ENCODE measurements at regions not wholly inside any gene's neighbourhood (a gene's known extent, or its start where the extent isn't known, plus 50 kb on each side); places are given as distances from the start of the nearest gene placed in this dataset.

DNA sequence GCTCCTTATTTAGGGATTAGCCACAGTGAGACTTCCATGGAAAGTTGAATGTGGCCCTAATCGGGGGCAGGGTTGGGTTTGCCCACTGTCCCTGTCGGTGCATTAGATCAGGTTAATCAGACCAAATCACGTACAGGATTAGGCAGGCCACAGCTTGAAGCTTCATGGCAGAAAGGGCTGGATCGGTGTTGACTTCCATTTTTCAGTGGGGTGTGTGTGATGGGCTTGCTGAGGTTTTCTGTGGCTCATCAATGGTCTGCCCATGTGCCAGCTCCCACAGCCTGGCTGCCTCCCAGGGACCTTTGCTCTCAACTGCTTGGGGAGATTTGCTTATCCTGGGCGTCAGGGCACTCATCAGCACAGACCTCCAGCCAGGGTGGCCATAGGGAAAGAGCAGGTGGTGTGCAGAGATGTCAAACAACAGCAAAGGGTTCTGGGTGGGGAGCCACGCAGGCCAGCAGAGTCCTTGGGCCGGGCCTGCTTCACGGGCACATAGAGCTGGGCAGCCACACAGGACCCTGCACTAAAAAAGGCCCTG is 130.7 kb downstream of the TFAP2C start:
- Histone ChIP-seq H3K27ac (no peak overlapping the region), H3K9me3 (no peaks in the 10 kb centered on the region), H3K27me3 (no peaks in the 10 kb centered on the region), H3K36me3 (no peaks in the 10 kb centered on the region), H3K4me3 (no peak overlapping the region), H3K4me1 (no peaks in the 10 kb centered on the region)
- TF ChIP-seq, protein P1, sequence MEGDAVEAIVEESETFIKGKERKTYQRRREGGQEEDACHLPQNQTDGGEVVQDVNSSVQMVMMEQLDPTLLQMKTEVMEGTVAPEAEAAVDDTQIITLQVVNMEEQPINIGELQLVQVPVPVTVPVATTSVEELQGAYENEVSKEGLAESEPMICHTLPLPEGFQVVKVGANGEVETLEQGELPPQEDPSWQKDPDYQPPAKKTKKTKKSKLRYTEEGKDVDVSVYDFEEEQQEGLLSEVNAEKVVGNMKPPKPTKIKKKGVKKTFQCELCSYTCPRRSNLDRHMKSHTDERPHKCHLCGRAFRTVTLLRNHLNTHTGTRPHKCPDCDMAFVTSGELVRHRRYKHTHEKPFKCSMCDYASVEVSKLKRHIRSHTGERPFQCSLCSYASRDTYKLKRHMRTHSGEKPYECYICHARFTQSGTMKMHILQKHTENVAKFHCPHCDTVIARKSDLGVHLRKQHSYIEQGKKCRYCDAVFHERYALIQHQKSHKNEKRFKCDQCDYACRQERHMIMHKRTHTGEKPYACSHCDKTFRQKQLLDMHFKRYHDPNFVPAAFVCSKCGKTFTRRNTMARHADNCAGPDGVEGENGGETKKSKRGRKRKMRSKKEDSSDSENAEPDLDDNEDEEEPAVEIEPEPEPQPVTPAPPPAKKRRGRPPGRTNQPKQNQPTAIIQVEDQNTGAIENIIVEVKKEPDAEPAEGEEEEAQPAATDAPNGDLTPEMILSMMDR (IDR thresholded peaks at IDR 0.05), result no peak
- DNase-seq (ENCODE audit: low spot score), result no peak

DNA sequence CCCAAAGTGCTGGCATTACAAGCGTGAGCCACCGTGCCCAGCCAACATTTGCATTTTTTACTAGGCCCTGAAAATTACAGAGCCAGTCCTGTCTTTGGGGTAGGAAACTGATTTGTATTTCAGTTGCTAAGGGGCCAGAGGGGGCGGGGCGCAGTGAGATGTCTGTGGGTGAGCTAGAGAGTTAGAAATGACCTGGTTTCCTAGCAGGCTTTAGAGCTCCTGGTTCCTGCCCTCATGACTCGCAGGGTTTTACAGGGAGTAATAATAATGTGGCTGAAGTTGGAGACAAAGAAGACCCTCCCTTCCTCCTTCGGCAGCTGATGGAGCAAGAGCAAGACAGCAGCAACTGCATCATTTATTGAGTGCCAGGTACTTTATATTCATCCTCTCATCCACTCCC is 131.5 kb downstream of the TFAP2C start:
- Histone ChIP-seq H3K9me3 (peaks cover 0 to 1% of the 10 kb centered on the region in 2 donors), H3K4me3 (no peak overlapping the region), H3K36me3 (no peaks in the 10 kb centered on the region), H3K4me1 (no peaks in the 10 kb centered on the region), H3K27ac (no peak overlapping the region), H3K27me3 (no peaks in the 10 kb centered on the region)
- DNase-seq (ENCODE audit: low spot score), result no peak
- TF ChIP-seq, protein P1 (IDR thresholded peaks at IDR 0.05), result no peak

DNA sequence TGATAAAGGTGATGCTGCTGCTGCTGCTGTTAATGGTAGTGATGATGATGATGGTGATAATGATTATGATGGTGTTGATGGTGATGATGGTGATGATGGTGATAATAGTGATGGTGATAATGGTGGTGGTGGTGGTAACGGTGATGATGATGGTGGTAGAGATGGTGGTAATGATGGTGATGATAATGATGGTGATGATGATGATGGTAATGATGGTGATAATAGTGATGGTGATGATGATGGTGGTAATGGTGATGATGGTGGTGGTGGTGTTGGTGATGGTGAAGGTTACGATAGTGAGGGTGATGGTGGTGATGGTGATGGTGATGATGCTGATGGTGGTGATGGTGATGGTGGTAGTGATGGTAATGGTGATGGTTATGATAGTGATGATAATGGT is 132.3 kb downstream of the TFAP2C start:
- no peaks in the 10 kb centered on the region for H3K27me3 ChIP-seq

DNA sequence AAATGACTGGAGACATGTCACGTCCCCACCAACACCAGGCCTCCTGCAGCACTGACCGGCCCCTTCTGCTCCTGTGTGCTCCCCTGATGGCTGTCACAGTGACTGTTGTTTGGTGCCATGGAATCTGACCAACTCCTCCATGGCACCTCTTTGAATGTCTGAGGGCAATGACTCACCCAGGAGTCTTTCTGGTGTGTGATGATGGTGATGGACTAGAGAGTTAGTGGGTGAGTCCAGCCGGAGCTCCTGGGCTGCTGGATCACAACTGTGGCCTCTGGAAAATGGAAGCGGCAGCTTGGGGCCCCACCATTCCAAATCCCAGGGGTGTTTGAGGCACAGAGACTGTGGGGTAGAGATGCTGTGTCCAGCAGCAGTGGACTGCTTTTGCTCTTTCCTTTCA is 133.3 kb downstream of the TFAP2C start:
- TF ChIP-seq, protein P1 (IDR thresholded peaks at IDR 0.05), result no peak
- Histone ChIP-seq H3K9me3 (peaks cover 0 to 5% of the 10 kb centered on the region in 2 donors), H3K27me3 (no peaks in the 10 kb centered on the region), H3K4me3 (no peak overlapping the region), H3K27ac (no peak overlapping the region), H3K4me1 (no peaks in the 10 kb centered on the region), H3K36me3 (no peaks in the 10 kb centered on the region)
- DNase-seq (ENCODE audit: low spot score), result no peak

More for the DNA sequence above, 132.3 kb downstream of the TFAP2C start:
- Histone ChIP-seq H3K36me3 (no peaks in the 10 kb centered on the region), H3K27ac (no peak overlapping the region), H3K4me3 (no peak overlapping the region), H3K4me1 (no peaks in the 10 kb centered on the region), H3K9me3 (peaks cover 0 to 5% of the 10 kb centered on the region in 2 donors)
- no peak for DNase-seq (ENCODE audit: low spot score)
- TF ChIP-seq, protein P1 (IDR thresholded peaks at IDR 0.05), result no peak

DNA sequence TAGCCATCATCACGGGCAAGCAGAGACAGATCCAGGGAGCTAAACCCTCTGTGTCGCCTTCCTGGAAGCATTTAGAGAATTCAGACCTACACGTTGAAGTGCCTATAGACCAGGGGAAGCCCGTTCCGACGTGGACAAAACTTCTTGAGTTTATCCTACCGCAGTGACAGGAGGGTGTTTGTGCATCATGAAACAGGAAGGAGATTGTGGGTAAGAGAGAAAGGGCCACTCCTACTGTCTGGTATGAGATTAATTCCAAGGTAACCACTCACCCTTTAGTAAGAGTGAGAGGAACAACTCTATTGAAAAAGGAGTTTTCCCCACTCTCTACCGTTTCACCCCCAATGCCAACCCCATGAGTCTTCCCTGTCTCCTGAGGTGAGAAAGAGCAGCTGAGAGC is 133.7 kb downstream of the TFAP2C start:
- Histone ChIP-seq H3K4me3 (no peak overlapping the region), H3K27ac (no peak overlapping the region), H3K36me3 (no peaks in the 10 kb centered on the region), H3K27me3 (no peaks in the 10 kb centered on the region), H3K9me3 (peaks cover 0 to 5% of the 10 kb centered on the region in 2 donors), H3K4me1 (no peaks in the 10 kb centered on the region)
- TF ChIP-seq, protein P1 (IDR thresholded peaks at IDR 0.05), result no peak
- no peak for DNase-seq (ENCODE audit: low spot score)

DNA sequence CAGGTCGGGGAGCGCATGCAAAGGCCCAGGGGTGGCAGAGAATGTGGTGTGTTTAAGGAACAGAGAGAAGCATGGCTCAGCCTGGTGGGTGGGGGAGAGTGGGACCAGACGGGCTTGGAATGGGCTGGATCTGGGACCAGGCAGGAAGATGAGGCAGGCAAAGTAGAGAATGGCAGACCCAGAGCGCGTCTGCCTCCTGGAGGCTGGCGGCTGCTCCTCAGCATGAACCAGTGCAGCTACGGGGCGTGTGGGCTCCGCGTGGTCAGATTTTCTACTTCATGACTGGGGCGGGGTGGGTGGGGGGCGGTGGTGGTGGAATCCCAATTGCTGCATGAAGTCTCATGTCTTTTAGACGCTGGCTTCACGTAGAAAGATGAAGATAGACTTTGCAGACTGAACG is 135.6 kb downstream of the TFAP2C start:
- no peaks in the 10 kb centered on the region for H3K4me1 ChIP-seq
- H3K27ac ChIP-seq, result no peak overlapping the region
- TF ChIP-seq, protein P1 (IDR thresholded peaks at IDR 0.05), result no peak
- no peak overlapping the region for H3K4me3 ChIP-seq
- no peaks in the 10 kb centered on the region for H3K36me3 ChIP-seq
- no peaks in the 10 kb centered on the region for H3K27me3 ChIP-seq
- H3K9me3 ChIP-seq, result peaks cover 0 to 10% of the 10 kb centered on the region in 2 donors
- DNase-seq (ENCODE audit: low spot score), result no peak
